AG04449 (cell line): ENCODE measurements at regions not wholly inside any gene's neighbourhood (a gene's known extent, or its start where the extent isn't known, plus 50 kb on each side); places are given as distances from the start of the nearest gene placed in this dataset.

Experiments
- CTCF ChIA-PET: fragments of 350-600 bp; formaldehyde crosslinking; extraction: SDS; loops from one replicate; lab custom pipeline; 2021; ENCODE audit warnings: antibody characterized with exemption; lab: Yijun Ruan, JAX
- POLR2A ChIA-PET: fragments of 400-600, 350-600 bp; formaldehyde crosslinking; extraction: SDS; loops from one replicate; lab custom pipeline; 2020; ENCODE audit warnings: antibody characterized with exemption, inconsistent platforms; lab: Yijun Ruan, JAX
- DNase-seq: peaks from one replicate; pipeline ENCODE4 v3.0.0-alpha.2; 2010; ENCODE audit warnings: low read depth, low spot score
- H3K4me3 ChIP-seq: 2 replicates; pipeline ENCODE4 v1.5.1; 2011; ENCODE audit warnings: low read depth, mild to moderate bottlenecking, control low read depth, low read length
- CTCF ChIP-seq: IDR thresholded peaks from one replicate; pipeline ENCODE4 v1.5.1; 2011; ENCODE audit warnings: mild to moderate bottlenecking, moderate library complexity, low read length, control low read depth, inconsistent platforms; ENCODE audit not compliant: insufficient read depth; ENCODE audit errors: missing control alignments

GRCh38 chr7:120168066-120168465 is 104.9 kb upstream of the KCND2 start:
- POLR2A ChIA-PET = no interaction called here
- CTCF ChIA-PET = no interaction called here
- TF ChIP-seq CTCF = no peak
- no peak overlapping the region for H3K4me3 ChIP-seq
- no peak for DNase-seq

- ChIA-PET CTCF (no interaction called here), POLR2A (no interaction called here)
- no peak for DNase-seq
- H3K4me3 ChIP-seq = no peak overlapping the region
- no peak for TF ChIP-seq CTCF
Observed at GRCh38 chr7:120169996-120170783, 102.8 kb upstream of the KCND2 start.

- POLR2A ChIA-PET = no interaction called here
- no peak for DNase-seq
- no peak overlapping the region for H3K4me3 ChIP-seq
- no peak for TF ChIP-seq CTCF
- CTCF ChIA-PET = no interaction called here
Observed at GRCh38 chr7:120170834-120171233, 102.1 kb upstream of the KCND2 start.

- DNase-seq = no peak
- ChIA-PET POLR2A (no interaction called here), CTCF (no interaction called here)
- TF ChIP-seq CTCF = no peak
- no peak overlapping the region for H3K4me3 ChIP-seq
Observed at GRCh38 chr7:120171406-120171805, 101.6 kb upstream of the KCND2 start.

- no peak for TF ChIP-seq CTCF
- POLR2A ChIA-PET = no interaction called here
Observed at GRCh38 chr7:120180221-120180620, 92.8 kb upstream of the KCND2 start.

GRCh38 chr7:120181499-120181898 is 91.5 kb upstream of the KCND2 start:
- CTCF ChIA-PET = no interaction called here
- TF ChIP-seq CTCF = no peak
- POLR2A ChIA-PET = no interaction called here
- DNase-seq = no peak
- no peak overlapping the region for H3K4me3 ChIP-seq

More at GRCh38 chr7:120180221-120180620, 92.8 kb upstream of the KCND2 start:
- H3K4me3 ChIP-seq = no peak overlapping the region
- no peak for DNase-seq
- CTCF ChIA-PET = no interaction called here
